H1 (cell line): ENCODE measurements at regions not wholly inside any gene's neighbourhood (a gene's known extent, or its start where the extent isn't known, plus 50 kb on each side); places are given as distances from the start of the nearest gene placed in this dataset.

Experiments
- CTCF ChIA-PET: fragments of 300-600 bp; sonication (Branson Sonifier 250); formaldehyde crosslinking; loops from one replicate; lab custom pipeline; 2021; ENCODE audit not compliant: partially characterized antibody; lab: Charles Lee
- POLR2A ChIA-PET: fragments of 300-600 bp; sonication (Branson Sonifier 250); formaldehyde crosslinking; loops from one replicate; lab custom pipeline; 2021; ENCODE audit warnings: inconsistent platforms; ENCODE audit not compliant: partially characterized antibody; lab: Charles Lee
- DNase-seq, 2 experiments: peaks; one replicate each; pipeline versions ENCODE4 v3.0.0 to v3.0.0-alpha.2; 2010 to 2022; ENCODE audit warnings: low spot score in 2 of 2, low read depth in 1 of 2, mixed read lengths in 1 of 2
- FAIRE-seq: peaks from 2 replicates; lab custom pipeline; 2011; peaks lifted over from hg19 to GRCh38; lab: Jason Lieb, UNC
- H2AFZ ChIP-seq: 2 replicates; pipeline ENCODE4 v1.8.1; 2012; ENCODE audit warnings: low read length, inconsistent platforms
- H2AK5ac ChIP-seq: 2 replicates; pipeline ENCODE4 v1.6.1; 2013; ENCODE audit warnings: low read depth, low read length
- H2BK120ac ChIP-seq: replicated peaks from 2 replicates; pipeline ENCODE3; 2013; ENCODE audit warnings: low read depth, low read length, inconsistent platforms
- H2BK12ac ChIP-seq: 2 replicates; pipeline ENCODE4 v1.6.1; 2013; ENCODE audit warnings: low read depth, low read length
- H2BK15ac ChIP-seq: 2 replicates; pipeline ENCODE4 v1.6.1; 2013; ENCODE audit warnings: low read length
- H2BK20ac ChIP-seq: 2 replicates; pipeline ENCODE4 v1.6.1; 2013; ENCODE audit warnings: low read length
- H2BK5ac ChIP-seq: 2 replicates; pipeline ENCODE4 v1.6.1; 2013; ENCODE audit warnings: low read depth, low read length
- H3K14ac ChIP-seq: 2 replicates; pipeline ENCODE4 v1.6.1; 2013; ENCODE audit warnings: inconsistent platforms; ENCODE audit not compliant: insufficient read length
- H3K18ac ChIP-seq: 2 replicates; pipeline ENCODE4 v1.6.1; 2013; ENCODE audit warnings: low read length; ENCODE audit errors: extremely low read depth
- H3K23ac ChIP-seq: 2 replicates; pipeline ENCODE4 v1.6.1; 2013; ENCODE audit warnings: inconsistent platforms; ENCODE audit not compliant: insufficient read length
- H3K23me2 ChIP-seq: 2 replicates; pipeline ENCODE4 v1.6.1; 2013; ENCODE audit warnings: low read depth, low read length
- H3K27ac ChIP-seq: 2 replicates; pipeline ENCODE4 v1.6.1; 2011; ENCODE audit warnings: low read depth, low read length, inconsistent platforms
- H3K27me3 ChIP-seq, 4 experiments: replicated peaks in 1 of 4; 1 replicate in 1 of 4; 2 replicates in 3 of 4; pipeline versions ENCODE4 v1.6.1 to v1.8.1; 2011 to 2013; ENCODE audit warnings: low read length in 3 of 4, mild to moderate bottlenecking in 3 of 4, inconsistent platforms in 2 of 4, mixed read lengths in 2 of 4, moderate library complexity in 1 of 4; ENCODE audit not compliant: control insufficient read depth in 3 of 4, insufficient read depth in 3 of 4; ENCODE audit errors: extremely low read depth in 1 of 4
- H3K36me3 ChIP-seq, 4 experiments: 2 replicates each; pipeline versions ENCODE4 v1.6.1 to v1.8.1; 2011 to 2013; ENCODE audit warnings: mild to moderate bottlenecking in 4 of 4, low read length in 3 of 4, moderate library complexity in 2 of 4, control low read depth in 1 of 4, inconsistent platforms in 1 of 4; ENCODE audit not compliant: insufficient read depth in 4 of 4, control insufficient read depth in 2 of 4
- H3K4ac ChIP-seq: replicated peaks from 2 replicates; pipeline ENCODE3; 2013; ENCODE audit warnings: low read length, low read depth, mixed read lengths, inconsistent platforms; ENCODE audit not compliant: insufficient read length
- H3K4me1 ChIP-seq, 4 experiments: replicated peaks in 1 of 4; 1 replicate in 1 of 4; 2 replicates in 3 of 4; pipeline versions ENCODE4 v1.6.1 to v1.8.1; 2011 to 2013; ENCODE audit warnings: low read length in 3 of 4, inconsistent platforms in 2 of 4, mixed read lengths in 1 of 4; ENCODE audit not compliant: insufficient read depth in 4 of 4, control insufficient read depth in 3 of 4
- H3K4me2 ChIP-seq, 2 experiments: 2 replicates each; pipeline versions ENCODE4 v1.6.1 to v1.8.1; 2011 to 2013; ENCODE audit warnings: low read depth in 2 of 2, low read length in 2 of 2, control low read depth in 1 of 2, inconsistent platforms in 1 of 2, mild to moderate bottlenecking in 1 of 2; ENCODE audit not compliant: insufficient read depth in 1 of 2
- H3K4me3 ChIP-seq, 4 experiments: fragments of 200-600, 300-600 bp in 1 of 4; sonication (generic), shearing (Covaris generic), sonication (Bioruptor Twin) in 1 of 4; 2 replicates each; pipeline versions ENCODE4 v1.5.1 to v1.8.1; 2011 to 2016; ENCODE audit warnings: low read length in 4 of 4, low read depth in 3 of 4, control low read depth in 2 of 4, inconsistent platforms in 2 of 4, mild to moderate bottlenecking in 2 of 4, mixed read lengths in 1 of 4, moderate library complexity in 1 of 4; ENCODE audit not compliant: insufficient read depth in 2 of 4; ENCODE audit errors: extremely low read depth in 1 of 4
- H3K56ac ChIP-seq: replicated peaks from 2 replicates; pipeline ENCODE3; 2013; ENCODE audit warnings: low read depth, mild to moderate bottlenecking, mixed read lengths, low read length, inconsistent platforms; ENCODE audit not compliant: insufficient read length
- H3K79me1 ChIP-seq: 2 replicates; pipeline ENCODE4 v1.6.1; 2013; ENCODE audit warnings: low read depth, low read length, control low read depth
- H3K79me2 ChIP-seq, 2 experiments: 2 replicates each; pipeline versions ENCODE4 v1.6.1 to v1.8.1; 2012 to 2013; ENCODE audit warnings: low read length in 2 of 2, mild to moderate bottlenecking in 2 of 2, inconsistent platforms in 1 of 2; ENCODE audit not compliant: insufficient read depth in 2 of 2, control insufficient read depth in 1 of 2
- H3K9ac ChIP-seq, 4 experiments: replicated peaks in 1 of 4; 1 replicate in 1 of 4; 2 replicates in 3 of 4; pipeline versions ENCODE4 v1.6.1 to v1.8.1; 2011 to 2013; ENCODE audit warnings: low read depth in 3 of 4, low read length in 3 of 4, control low read depth in 2 of 4, mild to moderate bottlenecking in 2 of 4, moderate library complexity in 2 of 4, inconsistent platforms in 1 of 4; ENCODE audit errors: extremely low read depth in 1 of 4
- H3K9me3 ChIP-seq, 2 experiments: 2 replicates each; pipeline versions ENCODE4 v1.6.1 to v1.8.1; 2012 to 2013; ENCODE audit warnings: mild to moderate bottlenecking in 2 of 2, moderate library complexity in 2 of 2, control low read depth in 1 of 2, inconsistent platforms in 1 of 2, low read depth in 1 of 2, low read length in 1 of 2, mixed read lengths in 1 of 2; ENCODE audit not compliant: insufficient read depth in 2 of 2
- H4K20me1 ChIP-seq, 2 experiments: replicated peaks in 1 of 2; 2 replicates each; pipeline versions ENCODE3 to v1.8.1; 2011 to 2013; ENCODE audit warnings: inconsistent platforms in 2 of 2, low read length in 2 of 2, mild to moderate bottlenecking in 1 of 2; ENCODE audit not compliant: insufficient read depth in 2 of 2, control insufficient read depth in 1 of 2
- H4K5ac ChIP-seq: 2 replicates; pipeline ENCODE4 v1.6.1; 2013; ENCODE audit warnings: low read length, low read depth, mixed read lengths, inconsistent platforms; ENCODE audit not compliant: insufficient read length
- H4K8ac ChIP-seq: 2 replicates; pipeline ENCODE4 v1.8.0; 2013; ENCODE audit warnings: mild to moderate bottlenecking, moderate library complexity, low read length, inconsistent platforms; ENCODE audit not compliant: insufficient read depth; ENCODE audit errors: extremely low read depth
- H4K91ac ChIP-seq: replicated peaks from 2 replicates; pipeline ENCODE3; 2013; ENCODE audit warnings: low read length, mixed read lengths, inconsistent platforms; ENCODE audit not compliant: insufficient read length
- CBX5 ChIP-seq: fragments of 300-800, 300-1000 bp; sonication (generic); IDR thresholded peaks from 2 replicates; pipeline ENCODE4 v1.7.1; 2016; ENCODE audit warnings: antibody characterized with exemption, low read length, low read depth
- CHD2 ChIP-seq: IDR thresholded peaks from 2 replicates; pipeline ENCODE4 v1.6.1; 2012; ENCODE audit warnings: low read length, improper control_type of control experiment
- HDAC2 ChIP-seq, 2 experiments: fragments of 300-600 bp in 1 of 2; sonication (generic) in 1 of 2; IDR thresholded peaks; 2 replicates each; pipeline ENCODE4 v1.6.1; 2011 to 2012; ENCODE audit warnings: low read depth in 2 of 2, low read length in 2 of 2, mild to moderate bottlenecking in 2 of 2, moderate library complexity in 2 of 2, borderline replicate concordance in 1 of 2, inconsistent platforms in 1 of 2
- NRF1 ChIP-seq: IDR thresholded peaks from 2 replicates; pipeline ENCODE4 v1.6.1; 2011; ENCODE audit warnings: mild to moderate bottlenecking, low read depth, low read length, improper control_type of control experiment
- POLR2AphosphoS5 ChIP-seq: IDR thresholded peaks from 2 replicates; pipeline ENCODE4 v1.6.1; 2011; ENCODE audit warnings: low read depth, low read length
- RNF2 ChIP-seq: fragments of 200-900, 300-1000 bp; sonication (generic); IDR thresholded peaks from 2 replicates; pipeline ENCODE4 v1.7.1; 2016; ENCODE audit warnings: borderline replicate concordance, low read depth, mild to moderate bottlenecking, antibody characterized with exemption, low read length; ENCODE audit not compliant: poor library complexity, severe bottlenecking; ENCODE audit errors: missing control alignments
- SAP30 ChIP-seq: fragments of 300-600 bp; sonication (generic); IDR thresholded peaks from 2 replicates; pipeline ENCODE4 v1.7.1; 2012; ENCODE audit warnings: low read length, moderate library complexity, mild to moderate bottlenecking, inconsistent platforms; ENCODE audit not compliant: insufficient read depth, insufficient replicate concordance
- SIX5 ChIP-seq: IDR thresholded peaks from 2 replicates; pipeline ENCODE4 v1.6.1; 2011; ENCODE audit warnings: mild to moderate bottlenecking, low read depth, low read length
- SRF ChIP-seq: IDR thresholded peaks from 2 replicates; pipeline ENCODE4 v1.6.1; 2011; ENCODE audit warnings: mild to moderate bottlenecking, low read depth, low read length, moderate library complexity
- TAF1 ChIP-seq: IDR thresholded peaks from 2 replicates; pipeline ENCODE4 v1.6.1; 2011; ENCODE audit warnings: mild to moderate bottlenecking, low read depth, low read length
- TBP ChIP-seq: IDR thresholded peaks from 2 replicates; pipeline ENCODE4 v1.6.1; 2011; ENCODE audit warnings: low read depth, low read length, improper control_type of control experiment
- TCF12 ChIP-seq: IDR thresholded peaks from 2 replicates; pipeline ENCODE4 v1.6.1; 2011; ENCODE audit warnings: low read depth, mild to moderate bottlenecking, low read length
- TEAD4 ChIP-seq: IDR thresholded peaks from 2 replicates; pipeline ENCODE4 v1.6.1; 2012; ENCODE audit warnings: low read depth, low read length, inconsistent platforms, mixed read lengths
- WGBS, 2 experiments: shearing (Covaris generic) in 1 of 2; methylation state at CpG; one replicate each; pipeline versions ENCODE4 v1.1.6 to v1.1.7; 2013 to 2015; ENCODE audit warnings: low lambda C conversion rate in 2 of 2, mixed read lengths in 2 of 2, inconsistent platforms in 1 of 2, low coverage in 1 of 2, missing lambda C conversion rate in 1 of 2; ENCODE audit not compliant: insufficient replicate concordance in 2 of 2, insufficient coverage in 1 of 2, insufficient read length in 1 of 2; ENCODE audit errors: extremely low coverage in 1 of 2, missing lambda C conversion rate in 1 of 2; 5-methylcytosine and 5-hydroxymethylcytosine counted together

- H2BK120ac ChIP-seq, result peak overlapping the region; percentile 68
- H3K56ac ChIP-seq, result no peak overlapping the region
- no peaks in the 10 kb centered on the region for H4K20me1 ChIP-seq
- no peak overlapping the region for H2AK5ac ChIP-seq
- H4K91ac ChIP-seq, result no peak overlapping the region
- FAIRE-seq, result no peak
- no peaks in the 10 kb centered on the region for H3K79me1 ChIP-seq
- H2BK15ac ChIP-seq, result no peak overlapping the region
- peak overlapping the region; percentile 37; the same call in 1 of the 2 replicates for H2BK5ac ChIP-seq
- DNase-seq, result no peak
- peak overlapping the region; percentile 83; the same call in 1 of the 2 replicates for H2BK20ac ChIP-seq
- H3K9me3 ChIP-seq, result no peaks in the 10 kb centered on the region
- H3K18ac ChIP-seq, result 0 out of 2 replicates have a peak overlapping the region, but pooled peaks have one; percentile 9
- no peaks in the 10 kb centered on the region for H3K79me2 ChIP-seq
- 64% methylated on average over 11 of the region's 11 CpGs; no CpG with 5 or more reads in 1 of the 2 experiments for WGBS, 2 experiments
- no peak overlapping the region for H2BK12ac ChIP-seq
- no peak overlapping the region for H3K23ac ChIP-seq
- POLR2A ChIA-PET, result interaction anchor here (1.1 to 1.5 kb wide), 4 partner anchors 9 to 16 kb away, joined by 4 read pairs; no protein-coding TSS in a partner anchor
- H3K27ac ChIP-seq, result no peak overlapping the region
- no peaks in the 10 kb centered on the region for H3K36me3 ChIP-seq
- no peak overlapping the region for H4K5ac ChIP-seq
- no peak overlapping the region for H3K9ac ChIP-seq
- H3K14ac ChIP-seq, result no peak overlapping the region
- H2AFZ ChIP-seq, result no peak overlapping the region
- H3K4ac ChIP-seq, result no peak overlapping the region
- H3K27me3 ChIP-seq, result peaks cover 0 to 1% (median 0%) of the 10 kb centered on the region in 4 experiments; a peak in 1 of 7 replicates
- peak overlapping the region in 1 of 4 experiments; percentile 37; a peak in 1 of 8 replicates for H3K4me3 ChIP-seq
- peaks cover 6 to 14% (median 11%) of the 10 kb centered on the region in 4 experiments; a peak in 5 of 7 replicates for H3K4me1 ChIP-seq
- H4K8ac ChIP-seq, result no peak overlapping the region
- CTCF ChIA-PET, result interaction anchor here (1.3 kb wide), 1 partner anchor 54 kb away, joined by 4 read pairs; no protein-coding TSS in a partner anchor
- H3K4me2 ChIP-seq, result peak overlapping the region; percentile 66 to 82
- H3K23me2 ChIP-seq, result 0 out of 2 replicates have a peak, but pooled peaks cover 4% of the 10 kb centered on the region
- no peak for TF ChIP-seq NRF1
- TF ChIP-seq SIX5, result no peak
- no peak for TF ChIP-seq TEAD4
- TF ChIP-seq TBP, result no peak
- TF ChIP-seq RNF2, result no peak
- no peak for TF ChIP-seq TAF1
- TF ChIP-seq HDAC2 (IDR thresholded peaks at IDR 0.05; ENCODE audit: borderline replicate concordance in 1 of 2, low read depth in 2 of 2, low read length in 2 of 2), result no peak
- no peak for TF ChIP-seq CBX5
- no peak for TF ChIP-seq SAP30
- TF ChIP-seq POLR2AphosphoS5, result no peak
- TF ChIP-seq TCF12, result no peak
- TF ChIP-seq CHD2, result no peak
- no peak for TF ChIP-seq SRF
Measured at GRCh38 chr16:6557353-6558023, 775.2 kb upstream of the RBFOX1 start.
